HTR-8/SVneo (cell line): ENCODE measurements at regions not wholly inside any gene's neighbourhood (a gene's known extent, or its start where the extent isn't known, plus 50 kb on each side); places are given as distances from the start of the nearest gene placed in this dataset.
A peak's percentile ranks its signal among the peaks of the same experiment; 100 is the strongest.

Source experiments
- DNase-seq: peaks from one replicate; pipeline ENCODE4 v3.0.0; 2011; ENCODE audit warnings: low spot score, mixed read lengths; ENCODE audit not compliant: insufficient read length
- FAIRE-seq: peaks from 2 replicates; lab custom pipeline; 2011; peaks lifted over from hg19 to GRCh38; lab: Jason Lieb, UNC

DNA sequence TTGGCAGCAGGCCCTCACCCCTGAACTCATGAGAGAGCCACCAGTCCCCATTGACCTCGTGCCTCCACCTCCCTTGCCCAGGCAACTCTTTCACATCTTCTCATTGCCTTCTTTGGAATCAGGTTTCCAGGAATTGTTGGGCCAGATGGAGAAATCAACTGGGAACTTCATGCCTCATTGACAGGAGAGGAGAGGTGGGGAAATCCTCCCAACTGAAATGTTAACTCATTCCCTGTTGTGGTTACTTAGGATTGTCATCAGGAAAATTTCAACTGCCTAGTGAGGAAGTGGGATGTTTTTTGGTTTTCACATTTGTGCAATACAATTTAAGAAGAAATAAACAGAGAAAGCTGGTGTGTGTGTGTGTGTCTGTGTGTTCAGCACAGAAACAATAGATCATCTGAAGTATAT lies 106.6 kb upstream of the INHBA start:
- no peak for DNase-seq
- FAIRE-seq, result no peak

DNA sequence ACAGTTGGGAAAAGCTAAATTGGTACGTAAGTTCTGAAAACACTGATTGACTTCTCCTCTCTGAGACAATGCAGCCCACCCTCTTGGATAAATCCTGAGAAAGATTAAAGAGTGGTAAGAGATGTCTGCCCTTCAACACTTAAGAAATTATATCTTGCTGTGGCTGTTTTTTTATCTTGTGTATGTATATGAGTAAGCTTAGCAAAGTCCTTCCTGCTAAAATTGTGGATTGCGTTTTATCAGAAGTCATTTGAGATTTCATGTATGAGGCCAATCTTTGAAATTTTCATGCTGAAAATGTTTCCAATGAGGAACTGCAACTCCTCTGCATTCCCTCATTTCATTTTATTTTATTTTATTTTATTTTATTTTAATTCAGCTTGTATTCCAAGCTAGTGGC lies 106.2 kb upstream of the INHBA start:
- no peak for FAIRE-seq

DNA sequence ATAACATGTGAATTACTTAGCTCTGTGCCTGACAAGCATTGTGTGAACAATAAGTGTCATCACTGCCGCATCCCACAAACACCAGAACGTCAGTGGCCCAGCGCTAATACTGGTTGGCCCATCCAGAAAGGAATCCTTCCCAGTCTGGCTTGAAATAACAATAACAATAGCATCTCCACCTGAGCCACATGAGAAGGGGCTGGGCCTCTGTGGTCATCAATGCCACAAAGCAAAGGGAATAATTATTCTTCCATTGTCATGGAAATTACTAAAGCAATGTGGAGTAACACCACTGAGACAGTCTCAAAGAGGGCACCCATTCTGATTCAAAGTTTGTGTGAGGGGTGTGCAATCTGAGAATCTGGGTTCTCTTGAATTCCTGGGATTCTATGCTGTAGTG lies 105.7 kb upstream of the INHBA start:
- FAIRE-seq (no peak), DNase-seq (no peak)

More for the DNA sequence above, 106.2 kb upstream of the INHBA start:
- no peak for DNase-seq

DNA sequence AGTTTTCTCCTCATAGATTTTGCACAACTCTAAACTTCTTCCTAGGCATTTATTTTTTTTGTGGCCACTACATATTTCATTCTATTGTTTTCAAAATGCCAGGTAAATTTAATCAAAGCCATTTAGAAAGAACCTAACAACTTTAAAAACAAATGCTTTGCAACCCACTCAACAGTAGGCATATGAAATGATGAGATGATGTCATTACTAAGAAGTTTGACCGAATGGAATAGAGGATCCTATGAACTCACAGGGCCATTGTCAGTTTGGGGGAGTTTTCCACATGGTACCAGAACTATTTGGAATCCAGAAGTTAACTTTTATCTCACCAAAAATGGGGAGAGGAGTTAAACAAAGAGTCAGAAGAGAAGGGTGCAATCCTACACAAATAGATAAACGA lies 100.7 kb upstream of the INHBA start:
- FAIRE-seq (no peak), DNase-seq (no peak)

DNA sequence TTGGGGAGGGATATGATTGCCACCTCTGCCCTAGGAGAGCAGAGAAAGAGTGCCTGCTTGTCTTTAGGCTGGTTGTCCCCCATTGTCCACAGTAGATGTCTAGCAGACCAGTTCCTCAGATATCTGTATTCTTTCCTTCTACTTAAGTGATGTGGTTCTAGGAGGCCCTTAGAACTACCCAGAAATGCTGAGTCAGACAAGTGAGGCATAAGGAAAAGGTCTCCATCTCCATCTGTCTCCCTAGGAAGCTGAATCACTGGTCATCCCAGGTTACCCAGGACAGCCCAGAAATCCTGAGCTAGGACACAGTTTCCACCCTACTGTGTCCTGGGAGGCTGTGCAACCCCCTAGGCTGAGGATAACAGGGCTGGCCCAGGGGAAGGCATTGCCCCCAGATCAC lies 93.4 kb upstream of the INHBA start:
- DNase-seq (no peak), FAIRE-seq (no peak)

DNA sequence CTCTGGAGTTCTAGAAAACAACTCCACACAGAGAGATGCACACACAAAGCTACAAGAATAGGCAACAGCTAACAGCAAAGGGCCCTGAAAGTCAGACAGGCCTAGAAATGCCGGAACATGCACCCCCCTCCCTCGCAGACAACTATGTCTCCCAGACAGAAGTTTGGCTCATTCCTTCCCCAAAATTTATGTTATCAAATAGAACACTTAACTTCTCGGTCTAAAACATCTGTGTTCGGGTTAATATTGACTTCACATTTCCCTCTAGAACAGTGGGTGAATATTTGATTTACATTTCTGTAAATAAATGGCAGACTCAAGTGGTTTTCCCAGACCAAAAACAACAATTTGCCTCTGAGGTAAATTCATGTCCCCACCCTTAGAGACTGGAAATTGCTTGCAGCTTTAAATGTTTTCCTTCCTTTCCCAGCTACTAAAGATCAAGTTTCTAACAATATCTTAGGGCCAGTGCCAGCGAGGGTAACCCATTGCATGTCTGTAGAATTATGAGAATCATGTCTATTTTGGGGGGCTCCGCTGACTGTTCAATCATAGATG lies 92.5 kb upstream of the INHBA start:
- no peak for DNase-seq
- FAIRE-seq, result no peak

DNA sequence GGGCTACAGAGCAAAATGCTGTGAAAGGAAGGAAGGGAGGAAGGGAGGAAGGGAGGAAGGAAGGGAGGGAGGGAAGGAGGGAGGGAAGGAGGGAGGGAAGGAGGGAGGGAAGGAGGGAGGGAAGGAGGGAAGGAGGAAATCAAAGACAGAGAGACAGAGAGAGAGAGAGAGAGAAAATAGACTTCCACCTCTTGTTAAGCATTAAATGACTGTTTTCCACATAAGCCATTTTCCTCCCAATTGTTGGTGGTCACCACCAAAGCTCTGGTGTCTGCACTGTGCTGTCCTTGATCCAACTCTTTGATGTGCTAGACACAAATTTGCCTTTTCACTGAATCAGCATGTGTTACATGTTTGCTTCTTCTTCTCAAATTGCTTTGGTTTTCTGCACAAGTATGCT lies 90.7 kb upstream of the INHBA start:
- DNase-seq, result no peak
- no peak for FAIRE-seq

DNA sequence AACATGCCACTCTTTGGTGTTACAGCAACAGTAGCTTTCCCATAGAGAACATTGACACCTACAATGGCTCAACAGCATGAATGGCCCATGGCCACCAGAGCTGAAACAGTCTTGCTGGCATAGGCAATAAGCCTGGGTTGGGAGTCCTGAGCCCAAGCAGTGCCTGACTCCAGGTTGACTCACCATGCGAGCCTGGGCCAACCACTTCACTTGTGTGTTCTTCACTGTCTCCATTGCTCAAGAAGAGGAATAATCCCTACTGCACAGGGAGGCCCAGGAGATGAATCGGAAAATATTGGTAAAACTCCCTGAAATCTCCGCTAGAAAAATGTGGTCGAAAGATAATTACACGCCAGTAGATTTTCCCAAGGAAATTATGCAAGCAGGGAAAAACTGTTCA lies 89.2 kb upstream of the INHBA start:
- FAIRE-seq, result no peak
- no peak for DNase-seq

DNA sequence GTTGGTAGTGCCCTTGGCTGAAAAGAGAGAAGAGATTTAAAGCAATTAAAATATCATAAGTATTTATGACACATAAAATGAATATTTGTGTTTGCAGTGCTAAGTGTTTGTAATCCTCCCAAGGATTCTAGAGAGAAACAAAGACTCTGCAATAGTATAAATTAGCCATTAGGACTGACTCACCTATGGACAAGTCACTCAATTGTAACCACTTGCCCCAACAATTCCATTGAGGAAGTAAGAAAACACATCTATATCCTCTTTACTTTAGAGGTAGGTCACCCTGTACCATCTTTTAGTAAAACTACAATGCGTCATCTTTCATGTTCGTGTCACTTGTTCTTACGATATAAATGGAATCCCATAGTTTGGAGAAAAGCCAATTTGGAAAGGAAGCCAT lies 85.7 kb upstream of the INHBA start:
- no peak for DNase-seq
- no peak for FAIRE-seq

DNA sequence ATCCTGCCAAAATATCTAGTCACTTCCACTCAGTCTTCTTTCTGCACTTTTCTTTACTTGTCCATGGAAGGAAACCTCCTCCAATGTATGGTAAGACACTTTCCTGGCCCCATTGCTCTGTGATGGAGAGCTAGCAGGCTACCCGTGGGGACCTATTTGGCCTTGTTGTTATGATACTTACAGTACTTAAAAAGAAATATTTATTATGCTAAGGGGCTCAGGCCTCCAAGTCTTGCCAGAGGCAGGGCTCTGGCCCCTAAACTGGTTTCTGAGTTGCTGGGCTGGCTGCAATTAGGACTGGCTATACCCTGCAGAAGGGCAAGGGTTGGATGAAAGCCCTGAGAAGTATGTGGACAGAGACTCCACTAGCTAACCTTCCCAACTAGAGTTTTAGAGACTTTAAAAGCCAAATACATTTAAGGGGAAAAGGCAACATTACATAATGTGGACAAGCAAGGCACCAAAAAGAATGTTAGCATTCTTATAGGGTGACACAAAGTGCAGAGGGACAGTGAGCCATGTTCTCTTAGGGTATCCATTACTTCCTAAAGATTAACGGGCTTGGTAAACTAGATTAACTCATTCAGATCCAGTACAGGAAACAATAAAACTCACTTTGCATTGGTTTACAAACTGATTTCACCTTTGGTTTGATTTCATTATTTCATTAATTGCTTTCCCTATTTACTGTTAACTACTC lies 84.9 kb upstream of the INHBA start:
- DNase-seq (no peak), FAIRE-seq (no peak)

DNA sequence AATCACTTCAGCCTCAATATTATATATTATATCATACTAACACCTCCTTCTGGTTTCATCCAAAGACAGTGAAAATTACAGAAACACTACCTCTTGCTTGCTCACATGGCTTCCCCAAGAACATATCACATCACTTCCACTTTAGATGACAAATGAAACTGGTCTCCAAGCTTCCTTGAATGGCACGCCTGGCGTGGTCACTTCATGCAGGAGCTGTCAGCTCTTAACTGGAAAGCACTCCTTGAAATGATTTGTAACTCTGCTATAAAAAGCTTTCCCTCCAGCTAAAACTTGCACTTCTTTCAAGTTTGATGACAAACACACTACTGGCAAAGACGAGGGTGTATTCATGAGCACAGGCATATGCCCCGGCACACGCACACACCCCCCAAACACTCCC lies 84.1 kb upstream of the INHBA start:
- FAIRE-seq (no peak), DNase-seq (no peak)

DNA sequence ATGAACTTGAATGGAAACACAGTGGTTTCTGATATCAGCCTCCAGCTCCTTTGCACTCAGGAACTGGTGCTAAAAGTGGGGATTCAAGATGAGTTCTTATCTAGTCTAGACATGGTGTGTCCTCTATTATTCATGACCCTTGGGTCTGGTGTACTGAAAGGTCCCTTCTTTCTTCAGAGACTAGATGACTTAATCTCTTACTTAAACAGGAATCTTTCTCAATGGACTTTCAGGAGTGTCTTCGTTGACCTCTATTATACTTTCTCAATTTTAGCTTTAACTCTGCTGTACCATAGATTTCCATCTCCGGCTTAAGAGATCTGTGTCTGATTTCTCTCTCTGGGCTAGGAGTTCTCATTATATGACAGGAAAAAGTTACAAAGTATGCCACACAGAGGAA lies 83.5 kb upstream of the INHBA start:
- no peak for FAIRE-seq
- no peak for DNase-seq

DNA sequence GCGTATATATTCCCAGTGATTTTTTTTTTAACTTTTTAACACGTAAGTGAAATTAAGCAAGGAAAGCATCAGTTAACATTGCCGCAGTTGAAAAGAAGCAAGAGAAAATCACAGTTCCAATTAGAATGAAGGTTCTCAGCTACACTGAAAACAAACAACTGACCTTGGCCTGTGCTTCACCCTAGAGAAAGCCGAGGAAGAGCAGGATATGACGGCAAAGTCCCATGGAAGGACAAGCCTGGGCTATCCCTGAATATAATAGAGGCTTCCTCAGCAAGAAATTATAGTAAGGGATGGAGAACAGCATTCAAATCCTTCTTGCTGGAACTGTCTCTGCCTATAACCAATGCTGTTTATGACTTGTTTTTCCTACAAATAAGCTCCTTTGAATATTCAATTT lies 83.0 kb upstream of the INHBA start:
- no peak for FAIRE-seq

DNA sequence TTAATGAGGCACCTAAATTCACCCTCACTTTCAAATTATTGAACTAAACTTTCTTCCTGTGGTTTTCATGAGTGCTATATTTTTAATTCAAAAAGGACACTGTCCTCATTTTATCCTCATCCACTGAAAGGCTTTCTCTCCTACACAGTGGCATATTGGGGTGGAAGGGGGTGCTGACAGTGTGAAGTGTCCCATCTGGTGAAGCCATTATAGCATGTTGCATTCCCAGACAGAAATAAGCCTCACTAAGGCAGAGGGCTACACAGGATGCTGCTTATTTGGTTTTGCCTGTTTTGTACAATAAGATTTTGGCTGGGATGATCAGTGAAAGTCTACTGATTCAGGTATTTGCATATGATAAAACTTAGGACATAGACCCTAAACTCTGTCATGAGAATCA lies 82.4 kb upstream of the INHBA start:
- no peak for FAIRE-seq

More for the DNA sequence above, 83.0 kb upstream of the INHBA start:
- no peak for DNase-seq

DNA sequence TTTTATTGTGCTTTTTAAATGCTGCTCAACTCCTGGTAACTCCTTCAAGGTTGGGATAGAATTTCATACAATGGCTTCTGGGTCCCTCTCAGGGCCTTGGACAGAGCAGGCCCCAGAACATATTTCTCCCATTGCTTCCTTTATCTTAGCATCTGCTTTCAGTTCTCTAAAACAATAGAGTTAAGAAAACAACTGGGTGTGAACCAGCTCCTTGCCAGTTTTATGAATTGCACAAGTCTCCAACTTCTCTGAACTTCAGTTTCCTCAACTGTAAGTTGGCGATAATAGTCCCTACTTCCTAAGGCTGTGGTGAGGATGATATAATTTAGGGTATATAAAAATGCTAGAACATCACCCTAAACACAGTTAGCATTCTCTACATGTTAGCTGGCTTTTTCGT lies 77.0 kb upstream of the INHBA start:
- no peak for DNase-seq
- FAIRE-seq, result no peak

More for the DNA sequence above, 82.4 kb upstream of the INHBA start:
- no peak for DNase-seq

DNA sequence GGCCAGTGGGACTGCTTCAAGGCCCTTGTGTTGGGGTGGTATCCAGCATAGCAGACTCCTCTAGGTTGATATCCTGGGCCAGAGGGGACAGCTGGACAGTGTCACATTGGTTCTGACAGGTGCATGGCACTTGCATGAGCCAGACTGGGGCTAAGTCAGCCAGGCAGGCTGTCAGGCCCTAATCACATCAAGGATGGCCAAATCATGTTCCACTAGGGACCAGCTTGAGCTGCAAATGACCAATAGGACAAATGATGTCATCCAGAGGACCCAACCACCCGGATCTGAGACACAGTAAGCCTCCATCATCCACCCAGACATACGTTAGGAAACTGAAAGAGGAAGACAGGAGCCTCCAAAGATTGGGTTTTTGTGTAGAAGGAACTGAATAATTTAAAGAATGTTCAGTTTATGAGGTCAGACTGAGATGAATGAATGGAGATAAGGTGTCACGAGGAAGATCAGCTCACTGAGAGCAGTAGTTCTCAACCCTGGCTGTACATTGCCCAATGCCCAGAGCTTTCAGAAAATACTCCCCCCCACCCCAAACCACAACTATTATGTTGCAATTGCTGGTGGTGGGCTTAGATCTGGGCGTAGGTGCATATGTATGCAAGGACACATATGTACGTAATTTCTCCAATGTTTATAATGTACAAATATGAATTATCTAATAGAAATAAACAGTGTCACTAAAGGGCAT lies 75.2 kb upstream of the INHBA start:
- no peak for DNase-seq
- FAIRE-seq, result no peak

DNA sequence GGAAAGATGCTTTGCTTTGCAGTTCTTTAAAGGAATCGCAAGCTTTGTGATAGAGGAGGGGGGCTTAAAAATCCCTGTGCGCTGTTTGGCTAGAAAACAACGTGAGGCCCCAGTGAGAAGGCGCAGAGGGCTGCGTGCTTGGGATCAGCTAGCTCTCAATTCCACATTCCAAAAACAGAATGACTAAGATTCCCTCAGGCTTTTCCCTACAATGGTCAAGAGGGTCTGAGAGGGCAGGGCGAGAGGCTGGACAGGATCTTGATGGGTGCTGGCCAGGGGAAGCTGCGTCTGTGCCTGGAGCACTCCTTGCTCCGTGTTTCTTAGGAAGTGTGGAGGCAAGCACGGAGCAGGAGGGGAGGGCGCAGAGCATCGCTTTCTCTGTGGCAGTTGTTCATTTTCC lies 72.1 kb upstream of the INHBA start:
- FAIRE-seq (no peak), DNase-seq (peak; percentile 66)

DNA sequence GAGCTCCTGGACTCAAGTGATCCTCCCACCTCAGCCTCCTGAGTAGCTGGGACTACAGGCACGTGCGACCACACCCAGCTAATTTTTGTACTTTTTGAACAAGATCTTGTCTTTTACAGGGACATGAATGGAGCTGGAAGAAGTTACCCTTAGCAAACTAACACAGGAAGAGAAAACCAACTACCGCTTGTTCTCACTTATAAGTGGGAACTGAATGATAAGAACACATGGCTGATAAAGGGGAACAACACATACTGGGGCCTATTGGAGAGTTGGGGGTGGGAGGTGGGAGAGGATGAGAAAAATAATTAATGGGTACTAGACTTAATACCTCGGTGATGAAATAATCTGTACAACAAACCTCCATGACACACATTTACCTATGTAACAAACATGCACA lies 70.9 kb upstream of the INHBA start:
- FAIRE-seq (no peak), DNase-seq (no peak)

DNA sequence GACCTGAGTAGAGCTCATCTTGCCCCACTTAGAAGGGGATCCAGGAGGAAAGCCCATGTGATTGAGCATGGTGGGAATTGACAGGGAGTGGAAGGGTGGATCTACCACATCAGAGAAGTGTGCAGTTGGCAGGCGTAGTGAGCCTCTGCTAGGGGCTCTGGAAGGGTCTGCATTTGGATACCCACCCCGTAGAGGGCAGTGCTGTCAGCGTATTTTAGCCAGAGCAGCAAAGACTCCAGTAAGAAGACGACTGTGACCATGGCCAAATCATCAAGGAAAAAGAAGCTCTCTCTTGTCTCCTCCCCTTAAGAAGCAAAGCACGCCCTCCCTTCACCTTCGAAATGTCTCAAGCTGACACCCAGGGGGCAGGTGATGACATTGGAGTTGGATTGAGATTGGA lies 68.8 kb upstream of the INHBA start:
- FAIRE-seq (no peak), DNase-seq (no peak)

DNA sequence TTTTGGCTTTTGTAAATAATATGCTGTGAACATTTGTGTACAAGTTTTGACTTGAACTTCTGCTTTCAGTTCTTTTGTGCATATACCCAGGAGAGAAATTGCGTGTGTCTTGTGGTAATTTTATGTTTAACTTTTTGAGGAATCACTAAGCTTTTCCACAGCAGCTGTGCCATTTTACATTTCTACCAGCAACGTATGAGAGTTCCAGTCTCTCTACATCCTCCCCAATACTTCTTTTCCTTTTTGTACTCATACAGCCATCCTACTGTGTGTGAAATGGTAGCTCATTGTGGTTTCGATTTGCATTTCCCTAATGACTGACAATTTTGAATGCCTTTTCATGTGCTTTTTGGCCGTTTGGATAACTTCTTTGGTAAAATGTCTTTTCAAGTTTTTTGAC lies 66.3 kb upstream of the INHBA start:
- FAIRE-seq (no peak), DNase-seq (no peak)

DNA sequence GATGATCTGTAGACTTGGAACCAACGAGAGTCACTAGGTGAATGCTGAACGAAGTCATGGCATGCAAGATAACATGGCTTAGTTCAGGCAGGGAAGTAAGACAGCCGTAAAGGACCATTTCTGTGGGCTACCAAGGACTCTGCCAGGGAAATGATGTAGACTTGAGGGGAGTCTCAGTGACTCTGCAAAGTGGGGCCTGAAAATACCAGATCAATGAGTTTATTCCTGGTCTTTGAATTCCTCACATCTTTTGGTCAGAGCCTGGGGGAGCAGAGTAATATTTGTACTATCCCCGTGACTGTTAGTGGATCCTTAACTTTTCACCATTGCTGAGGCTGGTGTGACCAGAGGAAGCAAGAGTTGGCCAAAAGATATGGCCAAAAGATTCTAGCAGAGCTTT lies 60.7 kb upstream of the INHBA start:
- DNase-seq (no peak), FAIRE-seq (no peak)

DNA sequence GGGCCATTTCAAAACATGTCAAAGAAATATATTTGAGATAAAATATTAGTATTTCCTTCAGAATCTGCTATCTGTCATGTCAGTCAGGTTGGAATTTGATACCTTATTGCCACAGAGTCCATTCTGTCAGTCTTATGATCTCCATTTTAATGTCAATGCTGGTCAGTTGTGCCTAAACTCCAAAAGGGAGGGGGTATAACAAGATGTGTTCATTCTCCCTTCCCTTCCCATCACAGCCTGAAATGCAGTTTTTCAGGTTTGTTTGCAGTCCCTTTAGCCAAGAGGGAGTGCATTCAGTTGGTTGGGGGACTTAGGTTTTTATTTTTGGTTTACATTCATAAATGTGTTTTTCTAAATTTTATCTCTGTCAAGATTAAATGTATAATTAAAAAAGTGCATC lies 59.8 kb upstream of the INHBA start:
- DNase-seq (no peak), FAIRE-seq (no peak)
